ENCODE measurements at regions not wholly inside any gene's neighbourhood (a gene's known extent, or its start where the extent isn't known, plus 50 kb on each side); places are given as distances from the start of the nearest gene placed in this dataset.

- ATAC-seq (no peak), DNase-seq (ENCODE audit: low read depth, low spot score) (no peak)
- H3K4me3 ChIP-seq (ENCODE audit: low read depth in 2 of 2, low read length in 2 of 2), result no peak overlapping the region
- no peak for TF ChIP-seq TCF7L2 (IDR thresholded peaks at IDR 0.05; ENCODE audit: low read depth, low read length)
- TF ChIP-seq CTCF (IDR thresholded peaks at IDR 0.05), result no peak
- TF ChIP-seq REST (IDR thresholded peaks at IDR 0.05; ENCODE audit: insufficient read depth in 1 of 2, low read depth in 2 of 2, low read length in 1 of 2), result no peak
- TF ChIP-seq POLR2AphosphoS5 (IDR thresholded peaks at IDR 0.05; ENCODE audit: low read depth, low read length), result no peak
- TF ChIP-seq SIN3A (IDR thresholded peaks at IDR 0.05; ENCODE audit: borderline replicate concordance, insufficient read depth, low read depth, low read length), result no peak
- intact Hi-C loops (cut with micrococcal nuclease; ENCODE audit: unreplicated experiment), result no loop called here
- no peaks in the 10 kb centered on the region for H3K9me3 ChIP-seq (ENCODE audit: control insufficient read depth, insufficient read depth, low read depth, low read length)
- no TSS peak for BruUV-seq (replicated peaks)
- in situ Hi-C loops (cut with HindIII; ENCODE audit: low pct_unique_long_range_greater_than_20kb, low sequenced_read_pairs), result no loop called here
- ChIA-PET POLR2A (no interaction called here), CTCF (no interaction called here)
- H3K27me3 ChIP-seq (ENCODE audit: control insufficient read depth, insufficient read depth, low read length), result no peaks in the 10 kb centered on the region
- H3K27ac ChIP-seq (ENCODE audit: low read length), result no peak overlapping the region
- H3K36me3 ChIP-seq (ENCODE audit: control insufficient read depth, insufficient read depth, low read length), result no peaks in the 10 kb centered on the region
- no peaks in the 10 kb centered on the region for H3K4me1 ChIP-seq (ENCODE audit: control insufficient read depth, insufficient read depth, low read length)
These were observed 51.8 kb upstream of the ENPEP start for GRCh38 chr4:110424144-110424543.

- ChIA-PET CTCF (no interaction called here), POLR2A (no interaction called here)
- H3K9me3 ChIP-seq (ENCODE audit: control insufficient read depth, insufficient read depth, low read depth, low read length), result no peaks in the 10 kb centered on the region
- no peak for ATAC-seq
- H3K36me3 ChIP-seq (ENCODE audit: control insufficient read depth, insufficient read depth, low read length), result no peaks in the 10 kb centered on the region
- intact Hi-C loops (cut with micrococcal nuclease; ENCODE audit: unreplicated experiment), result no loop called here
- no TSS peak for BruUV-seq (replicated peaks)
- no peaks in the 10 kb centered on the region for H3K27me3 ChIP-seq (ENCODE audit: control insufficient read depth, insufficient read depth, low read length)
- in situ Hi-C loops (cut with HindIII; ENCODE audit: low pct_unique_long_range_greater_than_20kb, low sequenced_read_pairs), result no loop called here
- H3K4me1 ChIP-seq (ENCODE audit: control insufficient read depth, insufficient read depth, low read length), result no peaks in the 10 kb centered on the region
- no peak for DNase-seq (ENCODE audit: low read depth, low spot score)
- TF ChIP-seq SIN3A (IDR thresholded peaks at IDR 0.05; ENCODE audit: borderline replicate concordance, insufficient read depth, low read depth, low read length) (no peak), REST (IDR thresholded peaks at IDR 0.05; ENCODE audit: insufficient read depth in 1 of 2, low read depth in 2 of 2, low read length in 1 of 2) (no peak), TCF7L2 (IDR thresholded peaks at IDR 0.05; ENCODE audit: low read depth, low read length) (no peak), CTCF (IDR thresholded peaks at IDR 0.05) (no peak), POLR2AphosphoS5 (IDR thresholded peaks at IDR 0.05; ENCODE audit: low read depth, low read length) (no peak)
- H3K4me3 ChIP-seq (ENCODE audit: low read depth in 2 of 2, low read length in 2 of 2), result no peak overlapping the region
- H3K27ac ChIP-seq (ENCODE audit: low read length), result no peak overlapping the region
These were observed 57.3 kb upstream of the ENPEP start for GRCh38 chr4:110418641-110419040.
